ENCODE measurements at regions not wholly inside any gene's neighbourhood (a gene's known extent, or its start where the extent isn't known, plus 50 kb on each side); places are given as distances from the start of the nearest gene placed in this dataset.

DNA sequence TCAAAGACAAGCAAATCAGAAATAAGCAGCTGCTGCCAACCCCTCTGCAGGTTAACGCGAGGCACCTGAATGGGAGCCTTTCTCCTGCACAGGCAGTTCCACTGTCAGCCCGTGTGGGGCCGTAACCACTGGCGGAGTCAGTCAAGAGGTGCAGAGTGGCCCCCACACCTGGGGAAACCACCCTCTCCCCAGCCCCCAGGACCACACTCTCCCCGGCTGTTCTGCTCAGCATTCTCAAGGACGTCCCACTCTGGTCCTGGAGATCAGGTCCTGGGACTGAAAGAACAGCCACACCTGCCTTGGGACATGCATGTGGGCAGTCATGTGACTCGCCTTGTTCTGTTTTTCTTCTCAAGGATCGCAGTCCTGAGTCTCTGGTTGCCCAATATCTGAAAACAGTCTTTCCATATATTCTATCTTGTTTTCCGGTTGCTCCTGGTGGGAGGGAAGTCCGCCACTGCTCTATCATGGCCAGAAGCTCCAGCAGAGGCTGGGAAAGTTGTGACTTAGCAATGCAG lies 252.5 kb downstream of the PTPRU start:
- ATAC-seq (no peak), FAIRE-seq (no peak), DNase-seq (ENCODE audit: low read depth in 1 of 2, low spot score in 1 of 2) (no peak)
- CTCF ChIA-PET, result no interaction called here
- no peaks in the 10 kb centered on the region for H3K4me1 ChIP-seq
- H3K4me2 ChIP-seq, result no peak overlapping the region
- TF ChIP-seq RARB (CRISPR knock-in tag; IDR thresholded peaks at IDR 0.05), result no peak
- TF ChIP-seq, protein P1, sequence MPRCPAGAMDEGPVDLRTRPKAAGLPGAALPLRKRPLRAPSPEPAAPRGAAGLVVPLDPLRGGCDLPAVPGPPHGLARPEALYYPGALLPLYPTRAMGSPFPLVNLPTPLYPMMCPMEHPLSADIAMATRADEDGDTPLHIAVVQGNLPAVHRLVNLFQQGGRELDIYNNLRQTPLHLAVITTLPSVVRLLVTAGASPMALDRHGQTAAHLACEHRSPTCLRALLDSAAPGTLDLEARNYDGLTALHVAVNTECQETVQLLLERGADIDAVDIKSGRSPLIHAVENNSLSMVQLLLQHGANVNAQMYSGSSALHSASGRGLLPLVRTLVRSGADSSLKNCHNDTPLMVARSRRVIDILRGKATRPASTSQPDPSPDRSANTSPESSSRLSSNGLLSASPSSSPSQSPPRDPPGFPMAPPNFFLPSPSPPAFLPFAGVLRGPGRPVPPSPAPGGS (IDR thresholded peaks at IDR 0.05), result no peak
- TF ChIP-seq, protein P2, sequence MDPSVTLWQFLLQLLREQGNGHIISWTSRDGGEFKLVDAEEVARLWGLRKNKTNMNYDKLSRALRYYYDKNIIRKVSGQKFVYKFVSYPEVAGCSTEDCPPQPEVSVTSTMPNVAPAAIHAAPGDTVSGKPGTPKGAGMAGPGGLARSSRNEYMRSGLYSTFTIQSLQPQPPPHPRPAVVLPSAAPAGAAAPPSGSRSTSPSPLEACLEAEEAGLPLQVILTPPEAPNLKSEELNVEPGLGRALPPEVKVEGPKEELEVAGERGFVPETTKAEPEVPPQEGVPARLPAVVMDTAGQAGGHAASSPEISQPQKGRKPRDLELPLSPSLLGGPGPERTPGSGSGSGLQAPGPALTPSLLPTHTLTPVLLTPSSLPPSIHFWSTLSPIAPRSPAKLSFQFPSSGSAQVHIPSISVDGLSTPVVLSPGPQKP (IDR thresholded peaks at IDR 0.05; ENCODE audit: low read depth, low read length), result no peak
- no peak for TF ChIP-seq CEBPB (IDR thresholded peaks at IDR 0.05)
- TF ChIP-seq HEYL (CRISPR knock-in tag; IDR thresholded peaks at IDR 0.05), result no peak
- TF ChIP-seq MAZ (IDR thresholded peaks at IDR 0.05; ENCODE audit: borderline replicate concordance, low read depth, low read length), result no peak
- TF ChIP-seq RNF2 (IDR thresholded peaks at IDR 0.05; ENCODE audit: borderline replicate concordance, low read depth), result no peak
- TF ChIP-seq, protein P3, sequence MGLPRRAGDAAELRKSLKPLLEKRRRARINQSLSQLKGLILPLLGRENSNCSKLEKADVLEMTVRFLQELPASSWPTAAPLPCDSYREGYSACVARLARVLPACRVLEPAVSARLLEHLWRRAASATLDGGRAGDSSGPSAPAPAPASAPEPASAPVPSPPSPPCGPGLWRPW (IDR thresholded peaks at IDR 0.05), result no peak
- no peak for TF ChIP-seq ZC3H11A (IDR thresholded peaks at IDR 0.05)
- no peak for TF ChIP-seq CBX8 (IDR thresholded peaks at IDR 0.05)
- TF ChIP-seq HOXA7 (CRISPR knock-in tag; IDR thresholded peaks at IDR 0.05), result no peak
- TF ChIP-seq KDM5A (IDR thresholded peaks at IDR 0.05), result no peak
- no peak for TF ChIP-seq ZNF302 (CRISPR knock-in tag; IDR thresholded peaks at IDR 0.05)
- TF ChIP-seq SREBF2 (IDR thresholded peaks at IDR 0.05), result no peak
- no peak for TF ChIP-seq MYC (IDR thresholded peaks at IDR 0.05; ENCODE audit: borderline replicate concordance, low read length)
- TF ChIP-seq POLR2AphosphoS2 (conservative IDR thresholded peaks at IDR 0.05; ENCODE audit: low read length), result no peak
- TF ChIP-seq, protein P4, sequence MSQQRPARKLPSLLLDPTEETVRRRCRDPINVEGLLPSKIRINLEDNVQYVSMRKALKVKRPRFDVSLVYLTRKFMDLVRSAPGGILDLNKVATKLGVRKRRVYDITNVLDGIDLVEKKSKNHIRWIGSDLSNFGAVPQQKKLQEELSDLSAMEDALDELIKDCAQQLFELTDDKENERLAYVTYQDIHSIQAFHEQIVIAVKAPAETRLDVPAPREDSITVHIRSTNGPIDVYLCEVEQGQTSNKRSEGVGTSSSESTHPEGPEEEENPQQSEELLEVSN (IDR thresholded peaks at IDR 0.05; ENCODE audit: borderline replicate concordance, low read depth), result no peak
- TF ChIP-seq POLR2A (IDR thresholded peaks at IDR 0.05; ENCODE audit: low read length), result no peak
- no peak for TF ChIP-seq EHF (CRISPR knock-in tag; IDR thresholded peaks at IDR 0.05)
- no peak for TF ChIP-seq ZFP36 (IDR thresholded peaks at IDR 0.05; ENCODE audit: borderline replicate concordance, partially characterized antibody)
- 29% methylated on average over 9 of the region's 11 CpGs for WGBS (ENCODE audit: missing lambda C conversion rate)
- no peak overlapping the region for H3K4me3 ChIP-seq
- POLR2A ChIA-PET, result no interaction called here
- H3K27ac ChIP-seq, result no peak overlapping the region
- no peaks in the 10 kb centered on the region for H3K9me3 ChIP-seq

DNA sequence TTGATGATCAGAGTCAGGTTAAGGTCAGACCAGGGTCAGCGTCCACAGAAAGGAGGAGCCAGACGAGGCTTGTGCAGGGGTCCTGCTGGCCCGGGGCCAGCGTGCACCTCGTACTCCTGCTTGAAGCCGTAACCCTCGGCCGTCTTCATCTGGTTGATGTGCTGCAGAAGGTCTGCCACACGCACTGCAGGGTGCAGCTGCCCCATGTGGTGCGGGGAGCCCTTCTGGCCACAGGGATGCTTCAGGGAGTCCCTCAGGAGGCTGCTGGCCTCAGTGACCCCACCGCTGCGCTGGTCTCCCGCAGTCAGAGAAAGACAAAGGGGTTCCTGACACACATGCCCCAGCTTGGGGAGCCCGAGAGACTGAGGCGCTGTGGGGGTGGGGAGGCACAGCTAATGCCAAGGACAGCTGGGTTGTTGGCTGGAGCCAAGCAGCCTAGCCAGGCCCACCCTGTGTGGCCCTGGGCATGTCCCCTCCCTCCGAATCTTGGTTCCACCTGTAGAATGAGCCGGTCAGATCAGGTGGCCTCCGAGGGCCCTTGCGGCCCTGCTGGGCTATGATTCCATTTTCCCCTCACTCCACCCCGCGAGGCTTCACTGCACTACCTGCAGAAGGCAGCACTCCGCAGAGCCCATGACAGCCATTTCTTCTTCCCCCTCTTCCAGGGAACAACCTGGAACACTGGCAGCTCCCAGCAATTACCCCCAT lies 251.9 kb downstream of the PTPRU start:
- TF ChIP-seq POLR2AphosphoS2 (conservative IDR thresholded peaks at IDR 0.05; ENCODE audit: low read length) (no peak), HOXB5 (CRISPR knock-in tag; IDR thresholded peaks at IDR 0.05) (no peak), CEBPB (IDR thresholded peaks at IDR 0.05) (no peak), JUNB (IDR thresholded peaks at IDR 0.05) (no peak)
- TF ChIP-seq, protein P5, sequence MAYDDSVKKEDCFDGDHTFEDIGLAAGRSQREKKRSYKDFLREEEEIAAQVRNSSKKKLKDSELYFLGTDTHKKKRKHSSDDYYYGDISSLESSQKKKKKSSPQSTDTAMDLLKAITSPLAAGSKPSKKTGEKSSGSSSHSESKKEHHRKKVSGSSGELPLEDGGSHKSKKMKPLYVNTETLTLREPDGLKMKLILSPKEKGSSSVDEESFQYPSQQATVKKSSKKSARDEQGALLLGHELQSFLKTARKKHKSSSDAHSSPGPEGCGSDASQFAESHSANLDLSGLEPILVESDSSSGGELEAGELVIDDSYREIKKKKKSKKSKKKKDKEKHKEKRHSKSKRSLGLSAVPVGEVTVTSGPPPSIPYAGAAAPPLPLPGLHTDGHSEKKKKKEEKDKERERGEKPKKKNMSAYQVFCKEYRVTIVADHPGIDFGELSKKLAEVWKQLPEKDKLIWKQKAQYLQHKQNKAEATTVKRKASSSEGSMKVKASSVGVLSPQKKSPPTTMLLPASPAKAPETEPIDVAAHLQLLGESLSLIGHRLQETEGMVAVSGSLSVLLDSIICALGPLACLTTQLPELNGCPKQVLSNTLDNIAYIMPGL (CRISPR knock-in tag; IDR thresholded peaks at IDR 0.05; ENCODE audit: borderline replicate concordance), result no peak
- DNase-seq (ENCODE audit: low read depth in 1 of 2, low spot score in 1 of 2) (no peak), ATAC-seq (no peak), FAIRE-seq (no peak)
- POLR2A ChIA-PET, result no interaction called here
- no peak overlapping the region for H3K4me3 ChIP-seq
- H3K9me3 ChIP-seq, result no peaks in the 10 kb centered on the region
- no peak overlapping the region for H3K4me2 ChIP-seq
- CTCF ChIA-PET, result no interaction called here
- no peaks in the 10 kb centered on the region for H3K4me1 ChIP-seq
- H3K27ac ChIP-seq, result no peak overlapping the region
- WGBS (ENCODE audit: missing lambda C conversion rate), result 48% methylated on average over 16 of the region's 22 CpGs
